ENCODE measurements at regions not wholly inside any gene's neighbourhood (a gene's known extent, or its start where the extent isn't known, plus 50 kb on each side); places are given as distances from the start of the nearest gene placed in this dataset.

DNA sequence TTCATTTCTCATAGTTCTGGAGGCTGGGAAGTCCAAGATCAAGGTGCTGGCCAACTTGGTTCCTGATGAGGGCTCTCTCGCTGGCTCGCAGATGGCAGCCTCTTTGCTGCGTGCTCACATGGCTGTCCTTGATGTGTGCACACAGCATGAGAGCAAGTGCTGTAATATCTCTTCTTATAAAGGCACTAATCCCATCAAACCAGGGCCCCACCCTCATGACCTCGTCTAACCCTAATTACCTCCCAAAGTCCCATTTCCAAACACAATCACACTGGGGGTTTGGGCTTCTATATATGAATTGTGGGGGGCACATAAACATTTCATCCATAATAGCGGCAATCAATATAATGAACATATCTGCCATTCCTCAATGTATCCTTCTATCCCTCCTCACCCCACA lies 1062.1 kb downstream of the BRD1 start (continued):
- TF ChIP-seq EZH2 (IDR thresholded peaks at IDR 0.05) = no peak
- TF ChIP-seq ELF1 (IDR thresholded peaks at IDR 0.05; ENCODE audit: borderline replicate concordance, low read depth) = no peak
- TF ChIP-seq JUND (IDR thresholded peaks at IDR 0.05) = no peak
- TF ChIP-seq ZFX (IDR thresholded peaks at IDR 0.05) = no peak
- TF ChIP-seq CBX3 (IDR thresholded peaks at IDR 0.05; ENCODE audit: low read depth) = no peak
- TF ChIP-seq CEBPB (IDR thresholded peaks at IDR 0.05; ENCODE audit: low read depth) = no peak
- TF ChIP-seq ZNF274 (IDR thresholded peaks at IDR 0.05; ENCODE audit: low read depth, low read length) = no peak
- TF ChIP-seq FOSL1 (IDR thresholded peaks at IDR 0.05; ENCODE audit: low read depth) = no peak
- TF ChIP-seq SRF (IDR thresholded peaks at IDR 0.05; ENCODE audit: low read depth) = no peak

DNA sequence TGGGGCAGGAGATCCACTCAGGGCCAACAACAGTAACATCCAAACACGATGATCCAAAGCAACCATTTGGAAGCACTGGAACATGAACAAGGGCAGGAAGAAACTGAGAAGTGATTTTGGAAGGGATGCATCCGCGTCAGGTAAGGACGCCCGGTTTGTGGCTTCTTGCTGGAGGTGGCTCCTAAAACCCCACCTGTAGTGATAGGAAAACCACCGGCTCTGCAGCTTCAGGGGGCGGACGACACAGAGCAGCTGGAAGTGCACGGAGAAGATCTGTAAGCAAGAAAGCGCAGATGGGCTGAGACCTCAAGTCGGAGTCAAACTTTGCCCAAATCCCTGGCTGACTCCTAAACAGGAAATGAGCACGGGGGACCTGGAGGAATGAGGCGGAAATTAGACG lies 1066.1 kb downstream of the BRD1 start:
- H2AFZ ChIP-seq (ENCODE audit: low read depth, low read length, poor library complexity, severe bottlenecking) = no peak overlapping the region
- no peak overlapping the region for H3K27ac ChIP-seq (ENCODE audit: low read depth, low read length)
- no peaks in the 10 kb centered on the region for H4K20me1 ChIP-seq (ENCODE audit: insufficient read depth)
- no peaks in the 10 kb centered on the region for H3K79me2 ChIP-seq (ENCODE audit: insufficient read depth, low read length)
- CTCF ChIA-PET = no interaction called here
- RAD21 ChIA-PET (ENCODE audit: low non-redundant PET in 1 of 2, low total read pairs in 2 of 2, uncharacterized antibody in 2 of 2, unreplicated experiment in 2 of 2) = no interaction called here
- H3K36me3 ChIP-seq (ENCODE audit: control insufficient read depth in 1 of 2, insufficient read depth in 2 of 2, low read length in 2 of 2) = no peaks in the 10 kb centered on the region
- H3K9me2 ChIP-seq (ENCODE audit: insufficient read depth) = no peaks in the 10 kb centered on the region
- H3K27me3 ChIP-seq (ENCODE audit: insufficient read depth, low read length) = 0 out of 2 replicates have a peak, but pooled peaks cover 7% of the 10 kb centered on the region
- H3K4me3 ChIP-seq (replicated peaks in 1 of 2; ENCODE audit: low read depth in 1 of 2, low read length in 2 of 2) = no peak overlapping the region
- DNase-seq (ENCODE audit: low read depth, low spot score) = no peak
- H3K4me2 ChIP-seq (ENCODE audit: low read length) = no peak overlapping the region
- POLR2A ChIA-PET = no interaction called here
- H3K9ac ChIP-seq (ENCODE audit: low read length) = no peak overlapping the region
- intact Hi-C loops (cut with micrococcal nuclease) = loop anchor here (10.0 kb wide), 1 partner anchor 553 kb away; no protein-coding TSS in a partner anchor
- no peak for ATAC-seq
- no peaks in the 10 kb centered on the region for H3K9me3 ChIP-seq (ENCODE audit: control insufficient read depth in 1 of 2, insufficient read depth in 1 of 2, low read depth in 1 of 2, low read length in 2 of 2)
- no TSS peak for BruUV-seq (replicated peaks)
- H3K4me1 ChIP-seq (ENCODE audit: control insufficient read depth in 1 of 2, insufficient read depth in 2 of 2, low read length in 2 of 2) = no peaks in the 10 kb centered on the region
- TF ChIP-seq POLR2AphosphoS5 (IDR thresholded peaks at IDR 0.05; ENCODE audit: low read depth, low read length) = no peak
- no peak for TF ChIP-seq YY1 (IDR thresholded peaks at IDR 0.05; ENCODE audit: extremely low read depth, insufficient replicate concordance, low read depth, low read length)
- no peak for TF ChIP-seq RAD21 (IDR thresholded peaks at IDR 0.05; ENCODE audit: low read depth)
- TF ChIP-seq, protein P1, sequence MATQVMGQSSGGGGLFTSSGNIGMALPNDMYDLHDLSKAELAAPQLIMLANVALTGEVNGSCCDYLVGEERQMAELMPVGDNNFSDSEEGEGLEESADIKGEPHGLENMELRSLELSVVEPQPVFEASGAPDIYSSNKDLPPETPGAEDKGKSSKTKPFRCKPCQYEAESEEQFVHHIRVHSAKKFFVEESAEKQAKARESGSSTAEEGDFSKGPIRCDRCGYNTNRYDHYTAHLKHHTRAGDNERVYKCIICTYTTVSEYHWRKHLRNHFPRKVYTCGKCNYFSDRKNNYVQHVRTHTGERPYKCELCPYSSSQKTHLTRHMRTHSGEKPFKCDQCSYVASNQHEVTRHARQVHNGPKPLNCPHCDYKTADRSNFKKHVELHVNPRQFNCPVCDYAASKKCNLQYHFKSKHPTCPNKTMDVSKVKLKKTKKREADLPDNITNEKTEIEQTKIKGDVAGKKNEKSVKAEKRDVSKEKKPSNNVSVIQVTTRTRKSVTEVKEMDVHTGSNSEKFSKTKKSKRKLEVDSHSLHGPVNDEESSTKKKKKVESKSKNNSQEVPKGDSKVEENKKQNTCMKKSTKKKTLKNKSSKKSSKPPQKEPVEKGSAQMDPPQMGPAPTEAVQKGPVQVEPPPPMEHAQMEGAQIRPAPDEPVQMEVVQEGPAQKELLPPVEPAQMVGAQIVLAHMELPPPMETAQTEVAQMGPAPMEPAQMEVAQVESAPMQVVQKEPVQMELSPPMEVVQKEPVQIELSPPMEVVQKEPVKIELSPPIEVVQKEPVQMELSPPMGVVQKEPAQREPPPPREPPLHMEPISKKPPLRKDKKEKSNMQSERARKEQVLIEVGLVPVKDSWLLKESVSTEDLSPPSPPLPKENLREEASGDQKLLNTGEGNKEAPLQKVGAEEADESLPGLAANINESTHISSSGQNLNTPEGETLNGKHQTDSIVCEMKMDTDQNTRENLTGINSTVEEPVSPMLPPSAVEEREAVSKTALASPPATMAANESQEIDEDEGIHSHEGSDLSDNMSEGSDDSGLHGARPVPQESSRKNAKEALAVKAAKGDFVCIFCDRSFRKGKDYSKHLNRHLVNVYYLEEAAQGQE (IDR thresholded peaks at IDR 0.05; ENCODE audit: low read depth) = no peak
- TF ChIP-seq SRF (IDR thresholded peaks at IDR 0.05; ENCODE audit: low read depth) = no peak
- no peak for TF ChIP-seq POLR2A (IDR thresholded peaks at IDR 0.05; ENCODE audit: borderline replicate concordance, extremely low read depth, insufficient read depth, insufficient read length)
- TF ChIP-seq ZFX (IDR thresholded peaks at IDR 0.05) = no peak
- TF ChIP-seq CBX3 (IDR thresholded peaks at IDR 0.05; ENCODE audit: low read depth) = no peak
- no peak for TF ChIP-seq CEBPB (IDR thresholded peaks at IDR 0.05; ENCODE audit: low read depth)
- no peak for TF ChIP-seq FOSL1 (IDR thresholded peaks at IDR 0.05; ENCODE audit: low read depth)
- no peak for TF ChIP-seq EGR1 (IDR thresholded peaks at IDR 0.05; ENCODE audit: low read depth)
- TF ChIP-seq ELF1 (IDR thresholded peaks at IDR 0.05; ENCODE audit: borderline replicate concordance, low read depth) = no peak
- TF ChIP-seq, protein P2, sequence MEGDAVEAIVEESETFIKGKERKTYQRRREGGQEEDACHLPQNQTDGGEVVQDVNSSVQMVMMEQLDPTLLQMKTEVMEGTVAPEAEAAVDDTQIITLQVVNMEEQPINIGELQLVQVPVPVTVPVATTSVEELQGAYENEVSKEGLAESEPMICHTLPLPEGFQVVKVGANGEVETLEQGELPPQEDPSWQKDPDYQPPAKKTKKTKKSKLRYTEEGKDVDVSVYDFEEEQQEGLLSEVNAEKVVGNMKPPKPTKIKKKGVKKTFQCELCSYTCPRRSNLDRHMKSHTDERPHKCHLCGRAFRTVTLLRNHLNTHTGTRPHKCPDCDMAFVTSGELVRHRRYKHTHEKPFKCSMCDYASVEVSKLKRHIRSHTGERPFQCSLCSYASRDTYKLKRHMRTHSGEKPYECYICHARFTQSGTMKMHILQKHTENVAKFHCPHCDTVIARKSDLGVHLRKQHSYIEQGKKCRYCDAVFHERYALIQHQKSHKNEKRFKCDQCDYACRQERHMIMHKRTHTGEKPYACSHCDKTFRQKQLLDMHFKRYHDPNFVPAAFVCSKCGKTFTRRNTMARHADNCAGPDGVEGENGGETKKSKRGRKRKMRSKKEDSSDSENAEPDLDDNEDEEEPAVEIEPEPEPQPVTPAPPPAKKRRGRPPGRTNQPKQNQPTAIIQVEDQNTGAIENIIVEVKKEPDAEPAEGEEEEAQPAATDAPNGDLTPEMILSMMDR (IDR thresholded peaks at IDR 0.05 in 2 of 3, conservative IDR thresholded peaks at IDR 0.05 in 1 of 3; ENCODE audit: borderline replicate concordance in 1 of 3, insufficient read depth in 1 of 3, low read depth in 2 of 3, low read length in 2 of 3) = no peak
- no peak for TF ChIP-seq JUND (IDR thresholded peaks at IDR 0.05)
- TF ChIP-seq, protein P3, sequence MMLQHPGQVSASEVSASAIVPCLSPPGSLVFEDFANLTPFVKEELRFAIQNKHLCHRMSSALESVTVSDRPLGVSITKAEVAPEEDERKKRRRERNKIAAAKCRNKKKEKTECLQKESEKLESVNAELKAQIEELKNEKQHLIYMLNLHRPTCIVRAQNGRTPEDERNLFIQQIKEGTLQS (IDR thresholded peaks at IDR 0.05) = no peak
- no peak for TF ChIP-seq SP1 (IDR thresholded peaks at IDR 0.05; ENCODE audit: low read depth)
- TF ChIP-seq TCF7L2 (IDR thresholded peaks at IDR 0.05; ENCODE audit: borderline replicate concordance, extremely low read depth, insufficient read depth, insufficient read length) = no peak
- TF ChIP-seq SIN3A (IDR thresholded peaks at IDR 0.05; ENCODE audit: low read depth) = no peak
